Endothelial cell of umbilical vein (primary cell): ENCODE measurements at regions not wholly inside any gene's neighbourhood (a gene's known extent, or its start where the extent isn't known, plus 50 kb on each side); places are given as distances from the start of the nearest gene placed in this dataset.
"Not testable (repeated sequence)": the region's sequence is repeated elsewhere in the genome, so short reads cannot be mapped to it uniquely, and the experiment has no call there.

ENCODE experiments used
- EZH2 ChIP-seq: IDR thresholded peaks from 2 replicates; pipeline ENCODE4 v1.6.1; 2012; ENCODE audit warnings: borderline replicate concordance, low read depth, mild to moderate bottlenecking, moderate library complexity, low read length, inconsistent platforms; ENCODE audit not compliant: severe bottlenecking
- POLR2A ChIP-seq: IDR thresholded peaks from 2 replicates; pipeline ENCODE4 v1.6.1; 2012; ENCODE audit warnings: low read depth, mild to moderate bottlenecking, control low read depth, low read length
- POLR2AphosphoS5 ChIP-seq: IDR thresholded peaks from 2 replicates; pipeline ENCODE4 v1.6.1; 2012; ENCODE audit warnings: low read depth, mild to moderate bottlenecking, control low read depth, low read length, moderate library complexity; ENCODE audit not compliant: insufficient read depth
- TF ChIP-seq, protein P1 (sequence below), 2 donors: IDR thresholded peaks; 1 replicate in 1 of 2; 2 replicates in 1 of 2; pipeline ENCODE4 v1.5.1; 2011; ENCODE audit warnings: low read length in 2 of 2, mild to moderate bottlenecking in 2 of 2, moderate library complexity in 2 of 2, control low read depth in 1 of 2, inconsistent platforms in 1 of 2, low read depth in 1 of 2; ENCODE audit not compliant: insufficient read depth in 1 of 2; ENCODE audit errors: extremely low read depth in 1 of 2
- TF ChIP-seq, protein P2 (sequence below): IDR thresholded peaks from 2 replicates; pipeline ENCODE4 v1.6.1; 2011; ENCODE audit not compliant: insufficient read depth, insufficient read length

DNA sequence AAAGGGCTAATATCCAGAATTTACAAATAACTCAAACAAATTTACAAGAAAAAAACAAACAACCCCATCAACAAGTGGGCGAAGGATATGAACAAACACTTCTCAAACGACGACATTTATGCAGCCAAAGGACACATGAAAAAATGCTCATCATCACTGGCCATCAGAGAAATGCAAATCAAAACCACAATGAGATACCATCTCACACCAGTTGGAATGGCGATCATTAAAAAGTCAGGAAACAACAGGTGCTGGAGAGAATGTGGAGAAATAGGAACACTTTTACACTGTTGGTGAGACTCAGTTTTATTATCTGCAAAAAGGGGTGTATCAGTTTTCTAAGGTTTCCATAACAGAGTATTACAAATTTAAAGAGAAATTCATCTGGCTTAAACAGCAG lies 153.5 kb upstream of the ITGA1 start:
- TF ChIP-seq, protein P1, sequence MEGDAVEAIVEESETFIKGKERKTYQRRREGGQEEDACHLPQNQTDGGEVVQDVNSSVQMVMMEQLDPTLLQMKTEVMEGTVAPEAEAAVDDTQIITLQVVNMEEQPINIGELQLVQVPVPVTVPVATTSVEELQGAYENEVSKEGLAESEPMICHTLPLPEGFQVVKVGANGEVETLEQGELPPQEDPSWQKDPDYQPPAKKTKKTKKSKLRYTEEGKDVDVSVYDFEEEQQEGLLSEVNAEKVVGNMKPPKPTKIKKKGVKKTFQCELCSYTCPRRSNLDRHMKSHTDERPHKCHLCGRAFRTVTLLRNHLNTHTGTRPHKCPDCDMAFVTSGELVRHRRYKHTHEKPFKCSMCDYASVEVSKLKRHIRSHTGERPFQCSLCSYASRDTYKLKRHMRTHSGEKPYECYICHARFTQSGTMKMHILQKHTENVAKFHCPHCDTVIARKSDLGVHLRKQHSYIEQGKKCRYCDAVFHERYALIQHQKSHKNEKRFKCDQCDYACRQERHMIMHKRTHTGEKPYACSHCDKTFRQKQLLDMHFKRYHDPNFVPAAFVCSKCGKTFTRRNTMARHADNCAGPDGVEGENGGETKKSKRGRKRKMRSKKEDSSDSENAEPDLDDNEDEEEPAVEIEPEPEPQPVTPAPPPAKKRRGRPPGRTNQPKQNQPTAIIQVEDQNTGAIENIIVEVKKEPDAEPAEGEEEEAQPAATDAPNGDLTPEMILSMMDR (IDR thresholded peaks at IDR 0.05; ENCODE audit: extremely low read depth in 1 of 2, insufficient read depth in 1 of 2, low read depth in 1 of 2, low read length in 2 of 2): not testable (repeated sequence)
- not testable (repeated sequence) for TF ChIP-seq POLR2AphosphoS5, EZH2, POLR2A
- TF ChIP-seq, protein P2, sequence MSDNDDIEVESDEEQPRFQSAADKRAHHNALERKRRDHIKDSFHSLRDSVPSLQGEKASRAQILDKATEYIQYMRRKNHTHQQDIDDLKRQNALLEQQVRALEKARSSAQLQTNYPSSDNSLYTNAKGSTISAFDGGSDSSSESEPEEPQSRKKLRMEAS: not testable (repeated sequence)
